ENCODE measurements at regions not wholly inside any gene's neighbourhood (a gene's known extent, or its start where the extent isn't known, plus 50 kb on each side); places are given as distances from the start of the nearest gene placed in this dataset.

GRCh38 chr2:101550555-101550954, 75.6 kb upstream of the RFX8 start:
- no peak for TF ChIP-seq CTCF (conservative IDR thresholded peaks at IDR 0.05 in 1 of 2, IDR thresholded peaks at IDR 0.05 in 1 of 2; ENCODE audit: low read depth in 1 of 2, low read length in 2 of 2)
- no peak for TF ChIP-seq EZH2 (IDR thresholded peaks at IDR 0.05; ENCODE audit: low read length, missing control alignments)

Measured in fibroblast of lung (primary cell).